Smooth muscle cell (in vitro differentiated cells): ENCODE measurements at regions not wholly inside any gene's neighbourhood (a gene's known extent, or its start where the extent isn't known, plus 50 kb on each side); places are given as distances from the start of the nearest gene placed in this dataset.

Experiments used
- DNase-seq: peaks from one replicate; lab custom pipeline; 2025; ENCODE audit not compliant: unreplicated experiment; lab: John Stamatoyannopoulos, UW
- H2AFZ ChIP-seq: fragments of 200-600 bp; sonication (generic); 2 replicates; pipeline ENCODE4 v1.6.0; 2016; ENCODE audit warnings: antibody characterized with exemption, low read depth, mild to moderate bottlenecking
- H3F3A ChIP-seq: fragments of 200-600 bp; sonication (generic); 2 replicates; pipeline ENCODE4 v1.6.0; 2017; ENCODE audit warnings: antibody characterized with exemption, low read depth
- H3K27ac ChIP-seq: fragments of 200-600 bp; sonication (generic); 2 replicates; pipeline ENCODE4 v1.5.1; 2016; ENCODE audit warnings: low read depth, mild to moderate bottlenecking
- H3K27me3 ChIP-seq: fragments of 200-600 bp; sonication (generic); 2 replicates; pipeline ENCODE4 v1.6.1; 2016; ENCODE audit warnings: low read depth, mild to moderate bottlenecking
- H3K36me3 ChIP-seq: fragments of 200-600 bp; sonication (generic); 2 replicates; pipeline ENCODE4 v1.5.1; 2016; ENCODE audit warnings: low read depth
- H3K4me1 ChIP-seq: fragments of 200-600 bp; sonication (generic); 2 replicates; pipeline ENCODE4 v1.5.1; 2016; ENCODE audit warnings: low read depth
- H3K4me2 ChIP-seq: fragments of 200-600 bp; sonication (generic); 2 replicates; pipeline ENCODE4 v1.6.0; 2016; ENCODE audit warnings: mild to moderate bottlenecking
- H3K4me3 ChIP-seq: fragments of 200-600 bp; sonication (generic); 2 replicates; pipeline ENCODE4 v1.5.1; 2016; ENCODE audit warnings: mild to moderate bottlenecking
- H3K79me2 ChIP-seq: fragments of 200-600 bp; sonication (generic); 2 replicates; pipeline ENCODE4 v1.6.0; 2016; ENCODE audit warnings: low read depth, mild to moderate bottlenecking
- H3K9ac ChIP-seq: fragments of 200-600 bp; sonication (generic); 2 replicates; pipeline ENCODE4 v1.6.0; 2016; ENCODE audit warnings: low read depth
- H3K9me3 ChIP-seq: fragments of 200-600 bp; sonication (generic); replicated peaks from 2 replicates; pipeline ENCODE4 v1.5.1; 2016; ENCODE audit warnings: low read depth
- H4K20me1 ChIP-seq: fragments of 200-600 bp; sonication (generic); 2 replicates; pipeline ENCODE4 v1.6.0; 2016; ENCODE audit warnings: low read depth
- WGBS: methylation state at CpG from one replicate; pipeline ENCODE4 v1.1.7; 2016; ENCODE audit warnings: low lambda C conversion rate; 5-methylcytosine and 5-hydroxymethylcytosine counted together
- TF ChIP-seq, protein P1 (sequence below): fragments of 200-600 bp; sonication (generic); IDR thresholded peaks from 2 replicates; pipeline ENCODE4 v1.5.1; 2017; ENCODE audit warnings: borderline replicate concordance, mild to moderate bottlenecking, antibody characterized with exemption; ENCODE audit not compliant: insufficient read depth, poor library complexity, severe bottlenecking

- Histone ChIP-seq H4K20me1 (no peaks in the 10 kb centered on the region), H3K4me1 (no peaks in the 10 kb centered on the region), H2AFZ (no peak overlapping the region), H3K4me3 (no peak overlapping the region), H3F3A (no peaks in the 10 kb centered on the region), H3K36me3 (no peaks in the 10 kb centered on the region), H3K79me2 (no peaks in the 10 kb centered on the region), H3K9ac (no peak overlapping the region), H3K27me3 (no peaks in the 10 kb centered on the region), H3K9me3 (no peaks in the 10 kb centered on the region), H3K4me2 (no peak overlapping the region), H3K27ac (no peak overlapping the region)
- TF ChIP-seq, protein P1, sequence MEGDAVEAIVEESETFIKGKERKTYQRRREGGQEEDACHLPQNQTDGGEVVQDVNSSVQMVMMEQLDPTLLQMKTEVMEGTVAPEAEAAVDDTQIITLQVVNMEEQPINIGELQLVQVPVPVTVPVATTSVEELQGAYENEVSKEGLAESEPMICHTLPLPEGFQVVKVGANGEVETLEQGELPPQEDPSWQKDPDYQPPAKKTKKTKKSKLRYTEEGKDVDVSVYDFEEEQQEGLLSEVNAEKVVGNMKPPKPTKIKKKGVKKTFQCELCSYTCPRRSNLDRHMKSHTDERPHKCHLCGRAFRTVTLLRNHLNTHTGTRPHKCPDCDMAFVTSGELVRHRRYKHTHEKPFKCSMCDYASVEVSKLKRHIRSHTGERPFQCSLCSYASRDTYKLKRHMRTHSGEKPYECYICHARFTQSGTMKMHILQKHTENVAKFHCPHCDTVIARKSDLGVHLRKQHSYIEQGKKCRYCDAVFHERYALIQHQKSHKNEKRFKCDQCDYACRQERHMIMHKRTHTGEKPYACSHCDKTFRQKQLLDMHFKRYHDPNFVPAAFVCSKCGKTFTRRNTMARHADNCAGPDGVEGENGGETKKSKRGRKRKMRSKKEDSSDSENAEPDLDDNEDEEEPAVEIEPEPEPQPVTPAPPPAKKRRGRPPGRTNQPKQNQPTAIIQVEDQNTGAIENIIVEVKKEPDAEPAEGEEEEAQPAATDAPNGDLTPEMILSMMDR, result no peak
- 33% methylated on average over 2 of the region's 2 CpGs for WGBS
- DNase-seq, result no peak
These were observed 2172.0 kb downstream of the TP53TG3F start for GRCh38 chr16:35631261-35631945.

- Histone ChIP-seq H3K36me3 (no peaks in the 10 kb centered on the region), H3K9me3 (no peaks in the 10 kb centered on the region), H3K27ac (no peak overlapping the region), H3K4me2 (no peak overlapping the region), H3F3A (no peaks in the 10 kb centered on the region), H4K20me1 (no peaks in the 10 kb centered on the region), H3K79me2 (no peaks in the 10 kb centered on the region), H3K27me3 (no peaks in the 10 kb centered on the region), H3K9ac (no peak overlapping the region), H3K4me1 (no peaks in the 10 kb centered on the region), H2AFZ (no peak overlapping the region), H3K4me3 (no peak overlapping the region)
- WGBS, result 49% methylated on average over 5 of the region's 5 CpGs
- no peak for DNase-seq
- TF ChIP-seq, protein P1, result no peak
These were observed 2177.2 kb downstream of the TP53TG3F start for GRCh38 chr16:35636480-35637230.

- Histone ChIP-seq H3K4me2 (no peak overlapping the region), H3K4me1 (no peaks in the 10 kb centered on the region), H4K20me1 (no peaks in the 10 kb centered on the region), H3K79me2 (no peaks in the 10 kb centered on the region), H3K36me3 (no peaks in the 10 kb centered on the region), H3K9ac (no peak overlapping the region), H3F3A (no peaks in the 10 kb centered on the region), H3K27me3 (no peaks in the 10 kb centered on the region), H3K27ac (no peak overlapping the region), H3K9me3 (no peaks in the 10 kb centered on the region), H2AFZ (no peak overlapping the region), H3K4me3 (no peak overlapping the region)
- no peak for DNase-seq
- WGBS, result 50% methylated on average over 2 of the region's 2 CpGs
- TF ChIP-seq, protein P1, result no peak
These were observed 2178.3 kb downstream of the TP53TG3F start for GRCh38 chr16:35637683-35638082.
